Type B pancreatic cell (in vitro differentiated cells): ENCODE measurements at regions not wholly inside any gene's neighbourhood (a gene's known extent, or its start where the extent isn't known, plus 50 kb on each side); places are given as distances from the start of the nearest gene placed in this dataset.
A peak's percentile ranks its signal among the peaks of the same experiment; 100 is the strongest.

Experiments used
- DNase-seq: peaks from one replicate; pipeline ENCODE4 v3.0.0; 2021; ENCODE audit warnings: mixed read lengths; ENCODE audit not compliant: unreplicated experiment; ENCODE audit errors: extremely low spot score
- H3K27ac Mint-ChIP-seq: 2 replicates; pipeline ENCODE4 v1.8.0; 2021; ENCODE audit warnings: mild to moderate bottlenecking, mixed read lengths
- H3K27me3 Mint-ChIP-seq: 2 replicates; pipeline ENCODE4 v1.8.0; 2021; ENCODE audit warnings: mixed read lengths
- H3K36me3 Mint-ChIP-seq: 2 replicates; pipeline ENCODE4 v1.8.0; 2021; ENCODE audit warnings: mixed read lengths
- H3K4me1 Mint-ChIP-seq: one replicate; pipeline ENCODE4 v1.8.0; 2021; ENCODE audit warnings: mixed read lengths; ENCODE audit not compliant: unreplicated experiment
- H3K4me3 Mint-ChIP-seq: 2 replicates; pipeline ENCODE4 v1.8.0; 2021; ENCODE audit warnings: mild to moderate bottlenecking, mixed read lengths
- H3K9me3 Mint-ChIP-seq: 2 replicates; pipeline ENCODE4 v1.8.0; 2021; ENCODE audit warnings: mixed read lengths
- CTCF ChIP-seq: fragments of 200-600 bp; sonication (generic); conservative IDR thresholded peaks from 2 replicates; pipeline ENCODE4 v1.5.0; 2021; ENCODE audit warnings: antibody characterized with exemption, mild to moderate bottlenecking

GRCh38 chr7:142607351-142607750 is 141.9 kb upstream of the PRSS1 start:
- DNase-seq, result no peak
- Mint-ChIP-seq H3K27me3 (peaks cover 25% of the 10 kb centered on the region), H3K27ac (no peak overlapping the region), H3K4me3 (no peak overlapping the region), H3K9me3 (no peaks in the 10 kb centered on the region), H3K4me1 (peaks cover 6% of the 10 kb centered on the region), H3K36me3 (no peaks in the 10 kb centered on the region)
- no peak for TF ChIP-seq CTCF

DNA sequence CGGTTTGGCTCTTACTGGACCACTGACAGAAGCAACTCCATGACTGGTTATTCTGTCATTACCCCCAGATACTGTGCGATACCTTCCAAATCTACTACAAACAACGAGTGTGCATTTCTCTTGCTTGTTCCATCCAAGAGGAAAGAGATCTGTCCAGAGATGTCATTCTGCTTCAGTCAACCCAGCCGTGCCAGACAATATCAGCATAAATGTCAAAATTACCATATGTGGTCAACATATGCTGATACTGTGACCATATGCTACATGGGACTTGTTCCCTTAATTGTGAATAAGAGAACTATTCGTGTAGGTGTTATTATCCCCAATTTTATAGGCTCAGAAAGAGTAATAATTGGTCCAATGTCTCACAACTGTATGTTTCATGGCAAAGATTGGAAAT is 143.2 kb upstream of the PRSS1 start:
- no peak for TF ChIP-seq CTCF
- Mint-ChIP-seq H3K4me1 (no peaks in the 10 kb centered on the region), H3K9me3 (no peaks in the 10 kb centered on the region), H3K4me3 (no peak overlapping the region), H3K36me3 (no peaks in the 10 kb centered on the region), H3K27ac (no peak overlapping the region), H3K27me3 (peaks cover 27% of the 10 kb centered on the region)
- DNase-seq, result no peak

GRCh38 chr7:142604671-142605070 is 144.6 kb upstream of the PRSS1 start:
- Mint-ChIP-seq H3K27me3 (peaks cover 32% of the 10 kb centered on the region), H3K4me1 (no peaks in the 10 kb centered on the region), H3K9me3 (no peaks in the 10 kb centered on the region), H3K36me3 (no peaks in the 10 kb centered on the region), H3K4me3 (no peak overlapping the region), H3K27ac (no peak overlapping the region)
- no peak for TF ChIP-seq CTCF
- no peak for DNase-seq

DNA sequence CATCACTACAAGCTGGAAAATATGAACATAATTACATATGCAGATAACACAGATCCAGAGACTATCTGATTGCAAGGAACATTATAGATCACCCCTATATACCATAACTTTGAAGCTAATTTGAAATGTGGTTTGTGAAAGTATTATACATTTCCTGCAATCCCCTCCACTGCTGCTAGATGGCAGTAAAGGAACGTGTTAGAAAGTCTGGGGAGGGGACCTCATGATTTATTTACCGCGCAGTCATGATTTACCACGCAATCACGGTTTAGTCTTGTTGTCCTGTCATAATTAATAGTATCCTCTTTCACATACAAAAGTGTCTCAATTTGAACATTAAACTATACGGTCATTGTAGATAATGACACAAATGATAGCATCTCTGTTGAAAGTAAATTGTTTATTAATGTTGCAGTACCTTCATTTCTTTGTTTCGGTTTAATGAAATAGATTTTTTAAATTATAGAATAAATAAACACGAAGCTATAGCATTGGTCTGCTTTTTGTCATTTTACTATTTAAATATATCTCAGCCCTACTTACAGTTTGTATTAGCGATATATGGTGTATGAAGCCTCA is 145.3 kb upstream of the PRSS1 start:
- no peaks in the 10 kb centered on the region for H3K36me3 Mint-ChIP-seq
- no peak for DNase-seq
- no peaks in the 10 kb centered on the region for H3K4me1 Mint-ChIP-seq
- no peaks in the 10 kb centered on the region for H3K9me3 Mint-ChIP-seq
- TF ChIP-seq CTCF, result peak; percentile 91
- peaks cover 35% of the 10 kb centered on the region for H3K27me3 Mint-ChIP-seq
- H3K4me3 Mint-ChIP-seq, result no peak overlapping the region
- no peak overlapping the region for H3K27ac Mint-ChIP-seq

- no peaks in the 10 kb centered on the region for H3K4me1 Mint-ChIP-seq
- no peak for DNase-seq
These were observed 146.5 kb upstream of the PRSS1 start for GRCh38 chr7:142602756-142603155.

More at GRCh38 chr7:142602756-142603155, 146.5 kb upstream of the PRSS1 start:
- H3K4me3 Mint-ChIP-seq, result no peak overlapping the region
- no peaks in the 10 kb centered on the region for H3K36me3 Mint-ChIP-seq
- peaks cover 36% of the 10 kb centered on the region for H3K27me3 Mint-ChIP-seq
- no peaks in the 10 kb centered on the region for H3K9me3 Mint-ChIP-seq
- no peak for TF ChIP-seq CTCF
- no peak overlapping the region for H3K27ac Mint-ChIP-seq
